ENCODE measurements at regions not wholly inside any gene's neighbourhood (a gene's known extent, or its start where the extent isn't known, plus 50 kb on each side); places are given as distances from the start of the nearest gene placed in this dataset.

GRCh38 chr10:3914733-3915132 is 129.7 kb upstream of the KLF6 start:
- H3K4me1 Mint-ChIP-seq (ENCODE audit: low read depth, unreplicated experiment), result peaks cover 11% of the 10 kb centered on the region
- H3K27ac Mint-ChIP-seq (ENCODE audit: unreplicated experiment), result no peak overlapping the region
- CTCF ChIA-PET, result no interaction called here
- peaks cover 4% of the 10 kb centered on the region; the same call in 1 of the 2 replicates for H3K4me1 ChIP-seq
- H3K4me3 Mint-ChIP-seq (ENCODE audit: unreplicated experiment), result no peak overlapping the region
- peaks cover 17% of the 10 kb centered on the region for H3K9me3 Mint-ChIP-seq (ENCODE audit: unreplicated experiment)
- H3K36me3 Mint-ChIP-seq (ENCODE audit: insufficient read depth, unreplicated experiment), result no peaks in the 10 kb centered on the region
- TF ChIP-seq, protein P1, sequence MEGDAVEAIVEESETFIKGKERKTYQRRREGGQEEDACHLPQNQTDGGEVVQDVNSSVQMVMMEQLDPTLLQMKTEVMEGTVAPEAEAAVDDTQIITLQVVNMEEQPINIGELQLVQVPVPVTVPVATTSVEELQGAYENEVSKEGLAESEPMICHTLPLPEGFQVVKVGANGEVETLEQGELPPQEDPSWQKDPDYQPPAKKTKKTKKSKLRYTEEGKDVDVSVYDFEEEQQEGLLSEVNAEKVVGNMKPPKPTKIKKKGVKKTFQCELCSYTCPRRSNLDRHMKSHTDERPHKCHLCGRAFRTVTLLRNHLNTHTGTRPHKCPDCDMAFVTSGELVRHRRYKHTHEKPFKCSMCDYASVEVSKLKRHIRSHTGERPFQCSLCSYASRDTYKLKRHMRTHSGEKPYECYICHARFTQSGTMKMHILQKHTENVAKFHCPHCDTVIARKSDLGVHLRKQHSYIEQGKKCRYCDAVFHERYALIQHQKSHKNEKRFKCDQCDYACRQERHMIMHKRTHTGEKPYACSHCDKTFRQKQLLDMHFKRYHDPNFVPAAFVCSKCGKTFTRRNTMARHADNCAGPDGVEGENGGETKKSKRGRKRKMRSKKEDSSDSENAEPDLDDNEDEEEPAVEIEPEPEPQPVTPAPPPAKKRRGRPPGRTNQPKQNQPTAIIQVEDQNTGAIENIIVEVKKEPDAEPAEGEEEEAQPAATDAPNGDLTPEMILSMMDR (IDR thresholded peaks at IDR 0.05; ENCODE audit: insufficient read depth in 1 of 2, low read depth in 1 of 2, low read length in 1 of 2, severe bottlenecking in 1 of 2, unreplicated experiment in 1 of 2), result no peak
- peaks cover 11% of the 10 kb centered on the region for H3K9me3 ChIP-seq
- POLR2A ChIA-PET, result no interaction called here
- no peak overlapping the region for H3K4me3 ChIP-seq (ENCODE audit: low read depth, low read length)
- BruUV-seq (replicated peaks), result no TSS peak
- DNase-seq, result no peak
- H3K27me3 Mint-ChIP-seq (ENCODE audit: insufficient read depth, unreplicated experiment), result no peaks in the 10 kb centered on the region
- intact Hi-C loops (cut with micrococcal nuclease; ENCODE audit: unreplicated experiment), result no loop called here
- H3K36me3 ChIP-seq (ENCODE audit: control insufficient read depth, insufficient read depth, low read length), result no peaks in the 10 kb centered on the region
- H3K27me3 ChIP-seq (replicated peaks; ENCODE audit: control insufficient read depth, insufficient read depth, low read length), result no peaks in the 10 kb centered on the region

DNA sequence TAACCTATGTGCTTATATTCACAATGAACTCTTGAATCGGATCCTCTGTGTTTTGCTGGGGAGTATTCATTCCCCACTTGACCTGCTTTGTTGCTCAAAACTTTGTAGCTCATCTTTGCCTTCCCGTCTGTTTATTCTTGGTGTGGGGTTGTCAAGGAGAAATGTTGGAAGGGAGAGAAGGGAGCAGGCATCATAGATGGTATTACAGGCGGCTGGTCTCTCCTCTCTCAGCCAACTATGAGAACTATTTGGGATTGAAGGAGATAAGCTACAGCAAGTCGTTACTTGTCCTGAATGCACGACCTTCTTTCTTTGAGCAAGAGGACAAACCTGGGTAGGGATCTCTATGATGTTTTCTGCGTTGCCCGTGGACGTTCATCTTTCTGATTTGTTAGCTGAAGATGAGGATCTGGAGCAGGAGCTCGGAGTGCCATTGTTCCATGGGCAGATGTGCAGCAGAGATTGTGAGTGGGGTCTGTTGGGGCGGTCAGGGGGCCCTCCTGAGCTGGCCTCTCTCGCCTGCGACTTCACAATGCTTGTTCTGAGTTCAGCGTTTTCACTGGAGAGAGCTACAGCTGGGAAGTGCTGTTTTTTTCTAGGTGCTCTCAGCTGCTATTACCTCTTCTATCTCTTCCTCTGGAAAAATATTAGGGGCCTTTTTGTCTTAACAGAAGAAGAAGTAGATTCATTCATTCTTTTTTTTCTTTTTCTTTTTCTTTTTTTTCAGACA is 126.9 kb upstream of the KLF6 start:
- CTCF ChIA-PET, result interaction anchor here (0.5 kb wide), 1 partner anchor 8 kb away, joined by 3 read pairs; no protein-coding TSS in a partner anchor
- no peaks in the 10 kb centered on the region for H3K9me3 ChIP-seq

DNA sequence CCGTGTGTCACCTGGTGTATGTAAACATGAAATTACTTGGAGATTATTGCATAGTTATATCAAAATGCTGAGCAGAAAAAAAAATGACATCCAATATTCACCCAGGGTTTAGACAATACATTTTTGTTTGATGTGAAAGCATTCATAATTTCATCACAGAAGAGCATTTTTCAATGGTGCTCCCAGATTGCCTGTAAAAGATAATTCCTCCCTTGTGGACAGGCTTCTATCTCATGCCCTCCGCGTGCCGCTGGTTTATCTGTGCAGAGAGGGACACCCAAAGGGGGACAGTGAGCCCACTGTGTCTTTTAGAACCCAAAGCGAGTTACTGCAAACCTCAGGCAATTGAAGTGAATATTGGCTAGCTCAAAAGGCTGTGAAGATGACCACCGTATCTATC is 126.2 kb upstream of the KLF6 start:
- peaks cover 16% of the 10 kb centered on the region for H3K9me3 Mint-ChIP-seq (ENCODE audit: unreplicated experiment)
- DNase-seq, result no peak
- Histone ChIP-seq H3K4me3 (ENCODE audit: low read depth, low read length) (no peak overlapping the region), H3K4me1 (peaks cover 4% of the 10 kb centered on the region; the same call in 1 of the 2 replicates), H3K36me3 (ENCODE audit: control insufficient read depth, insufficient read depth, low read length) (no peaks in the 10 kb centered on the region), H3K9me3 (no peaks in the 10 kb centered on the region), H3K27me3 (replicated peaks; ENCODE audit: control insufficient read depth, insufficient read depth, low read length) (no peaks in the 10 kb centered on the region)
- ChIA-PET POLR2A (no interaction called here), CTCF (no interaction called here)
- no peaks in the 10 kb centered on the region for H3K36me3 Mint-ChIP-seq (ENCODE audit: insufficient read depth, unreplicated experiment)
- intact Hi-C loops (cut with micrococcal nuclease; ENCODE audit: unreplicated experiment), result no loop called here
- TF ChIP-seq, protein P1 (IDR thresholded peaks at IDR 0.05; ENCODE audit: insufficient read depth in 1 of 2, low read depth in 1 of 2, low read length in 1 of 2, severe bottlenecking in 1 of 2, unreplicated experiment in 1 of 2), result no peak
- BruUV-seq (replicated peaks), result no TSS peak
- H3K4me3 Mint-ChIP-seq (ENCODE audit: unreplicated experiment), result no peak overlapping the region
- H3K27ac Mint-ChIP-seq (ENCODE audit: unreplicated experiment), result no peak overlapping the region
- peaks cover 11% of the 10 kb centered on the region for H3K4me1 Mint-ChIP-seq (ENCODE audit: low read depth, unreplicated experiment)
- H3K27me3 Mint-ChIP-seq (ENCODE audit: insufficient read depth, unreplicated experiment), result no peaks in the 10 kb centered on the region

More for the DNA sequence above, 126.9 kb upstream of the KLF6 start:
- no peaks in the 10 kb centered on the region for H3K36me3 ChIP-seq (ENCODE audit: control insufficient read depth, insufficient read depth, low read length)
- BruUV-seq (replicated peaks), result TSS peak; percentile 61
- POLR2A ChIA-PET, result no interaction called here
- intact Hi-C loops (cut with micrococcal nuclease; ENCODE audit: unreplicated experiment), result no loop called here
- Mint-ChIP-seq H3K27me3 (ENCODE audit: insufficient read depth, unreplicated experiment) (no peaks in the 10 kb centered on the region), H3K36me3 (ENCODE audit: insufficient read depth, unreplicated experiment) (no peaks in the 10 kb centered on the region), H3K9me3 (ENCODE audit: unreplicated experiment) (peaks cover 17% of the 10 kb centered on the region), H3K27ac (ENCODE audit: unreplicated experiment) (peak overlapping the region; percentile 16), H3K4me3 (ENCODE audit: unreplicated experiment) (peak overlapping the region; percentile 21), H3K4me1 (ENCODE audit: low read depth, unreplicated experiment) (peaks cover 11% of the 10 kb centered on the region)
- no peaks in the 10 kb centered on the region for H3K27me3 ChIP-seq (replicated peaks; ENCODE audit: control insufficient read depth, insufficient read depth, low read length)
- DNase-seq, result no peak
- H3K4me1 ChIP-seq, result peaks cover 4% of the 10 kb centered on the region; the same call in 1 of the 2 replicates
- H3K4me3 ChIP-seq (ENCODE audit: low read depth, low read length), result no peak overlapping the region
- TF ChIP-seq, protein P1 (IDR thresholded peaks at IDR 0.05; ENCODE audit: insufficient read depth in 1 of 2, low read depth in 1 of 2, low read length in 1 of 2, severe bottlenecking in 1 of 2, unreplicated experiment in 1 of 2), result no peak
